HG03139 (cell line): ENCODE measurements at regions not wholly inside any gene's neighbourhood (a gene's known extent, or its start where the extent isn't known, plus 50 kb on each side); places are given as distances from the start of the nearest gene placed in this dataset.
"Not testable (repeated sequence)": the region's sequence is repeated elsewhere in the genome, so short reads cannot be mapped to it uniquely, and the experiment has no call there.

ENCODE experiments used
- ATAC-seq: cut with Tn5 transposase; IDR thresholded peaks from one replicate; pipeline ENCODE4 v1.9.1; 2021; ENCODE audit not compliant: unreplicated experiment

DNA sequence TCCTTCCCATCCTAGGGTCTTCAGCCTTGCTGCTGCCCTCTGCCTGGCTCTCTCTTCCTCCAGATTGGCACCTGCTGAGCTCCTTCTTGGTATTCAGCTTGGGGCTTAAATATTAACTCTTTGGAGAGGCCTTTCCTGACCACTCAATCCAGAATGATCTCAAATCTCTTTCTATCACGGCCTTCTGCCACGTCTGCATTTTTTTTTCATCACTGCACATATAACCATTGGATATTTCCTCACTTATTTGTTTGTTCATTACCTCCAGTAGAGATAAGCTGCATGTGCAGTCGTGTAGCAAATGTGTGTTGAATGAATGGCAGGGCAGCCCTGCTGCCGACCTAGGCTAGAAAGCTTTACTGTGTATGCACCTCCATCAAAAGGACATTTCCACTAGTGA, 51.6 kb upstream of the MPP7 start:
- ATAC-seq = no peak

DNA sequence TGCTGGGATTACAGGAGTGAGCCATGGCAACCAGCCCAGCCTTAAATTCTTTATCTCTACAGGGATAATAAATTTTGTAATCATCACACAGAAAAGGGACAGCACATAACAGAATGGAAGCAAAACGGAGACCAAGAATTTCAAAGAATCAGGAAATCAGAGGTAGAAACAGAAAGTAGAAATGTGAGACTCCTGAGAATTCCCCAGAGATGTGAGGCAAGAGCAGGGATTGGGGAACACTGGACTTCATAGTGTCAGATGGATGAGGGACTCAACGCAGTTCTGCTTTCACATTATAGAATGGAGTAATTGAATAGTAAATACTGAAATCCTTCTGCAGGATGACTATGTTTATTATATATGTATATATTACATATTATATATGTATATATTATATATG, 52.5 kb upstream of the MPP7 start:
- no peak for ATAC-seq

- ATAC-seq = no peak
These were observed 56.5 kb upstream of the MPP7 start for GRCh38 chr10:28359334-28359733.

DNA sequence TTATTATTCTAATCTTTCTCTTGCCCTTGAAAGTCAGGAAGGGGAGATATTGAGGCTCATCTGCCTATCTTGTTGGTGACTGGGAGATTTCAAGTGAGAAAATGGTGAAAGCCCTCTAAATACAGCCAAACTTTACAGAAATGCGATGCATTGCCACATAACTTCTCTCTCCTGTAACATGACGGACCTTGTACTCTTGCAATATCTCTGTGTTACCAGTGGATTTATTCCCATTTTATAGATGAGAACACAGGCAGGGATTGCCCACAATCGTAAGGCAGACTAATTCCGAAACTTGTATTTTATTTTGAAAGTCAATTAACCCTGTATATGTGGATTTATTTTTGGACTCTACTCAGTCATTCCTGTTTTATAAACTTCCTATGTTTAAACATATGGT, 57.3 kb upstream of the MPP7 start:
- ATAC-seq = no peak

DNA sequence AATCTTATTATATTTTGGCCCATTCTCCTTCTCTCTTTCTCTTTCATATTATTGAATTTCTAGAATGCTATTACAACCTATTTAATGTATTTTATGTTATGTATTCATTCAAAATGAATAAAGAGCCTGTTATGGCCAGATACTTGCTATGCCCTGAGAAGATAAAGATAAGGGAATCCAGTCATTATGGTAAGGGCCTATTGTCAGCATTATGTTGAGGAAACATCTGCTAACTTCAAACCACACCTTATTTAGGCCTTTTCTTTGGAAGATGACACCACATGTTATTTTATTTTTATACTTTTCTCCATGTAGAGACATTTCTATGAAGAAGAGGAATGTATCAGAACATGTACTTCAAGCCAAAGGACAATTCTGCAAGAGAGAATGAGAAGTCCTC, 60.5 kb upstream of the MPP7 start:
- no peak for ATAC-seq

DNA sequence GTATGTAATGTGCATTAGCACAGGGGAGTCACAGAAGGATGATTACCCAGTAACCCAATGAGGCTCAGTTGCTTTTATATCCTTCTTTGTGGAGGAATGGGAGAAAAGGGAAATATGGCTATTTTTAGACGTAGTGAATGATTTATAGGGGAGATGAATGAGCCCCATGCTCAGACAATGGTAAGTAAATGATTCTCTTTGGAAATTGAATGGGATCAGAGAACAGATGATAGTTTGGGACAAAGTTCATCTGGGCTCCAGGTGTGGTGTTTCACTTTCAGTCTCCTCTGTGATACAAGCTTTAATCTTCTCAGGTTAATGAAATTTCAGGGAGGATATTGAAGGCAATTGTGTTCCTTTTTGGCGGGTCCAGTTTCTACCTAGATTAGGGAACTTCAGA, 63.0 kb upstream of the MPP7 start:
- no peak for ATAC-seq

DNA sequence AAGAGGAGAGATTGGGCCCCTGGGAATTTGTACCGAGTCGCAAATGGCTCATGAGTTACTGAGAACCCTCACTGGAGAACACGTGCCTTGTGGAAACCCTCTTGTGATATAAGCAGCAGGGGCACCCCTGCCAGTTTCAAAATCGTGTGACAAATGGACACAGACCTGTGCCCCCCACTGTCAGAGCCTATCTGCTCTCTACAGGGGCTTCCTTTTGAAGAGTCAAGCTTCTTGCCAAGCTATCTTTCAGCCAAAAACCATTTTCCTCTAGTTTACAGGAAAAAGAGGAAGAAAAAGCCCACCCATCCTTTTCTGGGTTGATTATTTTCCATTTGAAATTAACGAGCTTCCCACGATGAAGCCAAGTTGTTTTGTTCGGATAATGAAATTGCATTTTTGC, 64.1 kb upstream of the MPP7 start:
- ATAC-seq = no peak

GRCh38 chr10:28367413-28367812, 64.5 kb upstream of the MPP7 start:
- ATAC-seq = no peak

- ATAC-seq = peak; percentile 97
These were observed 65.1 kb upstream of the MPP7 start for GRCh38 chr10:28367929-28368484.

DNA sequence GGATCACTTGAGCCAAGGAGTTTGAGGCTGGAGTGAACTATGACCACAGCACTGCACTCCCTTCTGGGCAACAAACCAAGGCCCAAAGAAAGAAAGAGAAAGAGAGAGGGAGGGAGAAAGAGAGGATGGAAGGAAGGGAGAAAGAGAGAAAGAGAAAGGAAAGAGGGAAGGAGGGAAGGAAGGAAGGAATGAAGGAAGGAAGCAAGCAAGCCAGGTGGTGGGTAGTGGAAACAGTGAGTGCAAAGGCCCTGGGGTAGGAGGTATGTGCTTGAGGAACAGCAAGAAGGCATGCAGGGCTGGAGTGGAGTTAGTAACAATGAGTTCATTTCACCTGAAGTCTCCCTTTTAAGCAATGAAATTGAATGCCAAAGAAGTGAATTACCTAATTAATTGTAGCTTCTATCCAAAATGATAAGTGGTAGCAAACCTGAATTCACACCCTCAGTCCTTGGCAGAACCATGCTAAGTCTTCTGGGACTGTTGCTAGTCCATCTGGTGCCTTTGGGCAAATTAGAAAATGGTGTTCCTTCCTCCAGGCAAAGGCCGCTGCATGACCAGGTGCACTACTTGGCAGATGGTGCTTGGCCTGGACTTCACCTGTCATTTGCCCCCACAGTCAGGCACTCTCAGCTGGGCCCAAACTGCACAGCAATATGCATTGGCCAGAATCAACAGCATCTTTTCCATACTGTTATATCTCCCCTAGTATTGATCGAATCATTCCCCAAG, 67.4 kb upstream of the MPP7 start:
- no peak for ATAC-seq

- ATAC-seq = not testable (repeated sequence)
These were observed 68.8 kb upstream of the MPP7 start for GRCh38 chr10:28371638-28372037.

- ATAC-seq = no peak
These were observed 71.2 kb upstream of the MPP7 start for GRCh38 chr10:28374036-28374435.

- no peak for ATAC-seq
These were observed 72.8 kb upstream of the MPP7 start for GRCh38 chr10:28375399-28376354.

DNA sequence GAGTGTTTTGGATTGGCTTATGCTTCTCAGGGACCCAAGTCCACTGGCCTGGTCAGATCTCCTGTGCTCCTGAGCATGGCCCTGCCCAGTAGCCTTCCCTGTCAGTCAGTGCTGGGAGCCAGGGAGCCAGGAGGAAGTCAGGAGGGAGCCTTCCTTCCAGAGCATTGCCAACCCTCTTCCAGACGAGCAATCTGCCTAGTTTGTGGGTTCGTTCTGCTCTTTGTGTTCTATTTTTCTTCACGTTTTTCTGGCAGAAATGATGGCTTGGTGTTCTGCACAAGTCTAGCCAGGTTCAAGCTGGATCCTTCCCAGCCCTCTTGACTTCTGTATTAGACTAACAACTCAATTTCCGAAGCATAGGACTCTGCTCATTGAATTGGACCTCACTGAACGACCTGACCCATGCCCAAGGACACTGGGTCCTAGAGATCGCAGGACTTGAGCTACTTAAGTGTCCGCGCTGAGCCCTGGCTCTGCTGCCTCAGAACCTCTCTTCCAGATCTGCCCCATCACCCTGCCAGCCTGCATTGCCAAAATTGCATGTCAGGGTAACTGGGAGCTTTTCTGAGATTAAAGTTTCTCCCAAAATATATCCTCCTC, 76.2 kb upstream of the MPP7 start:
- no peak for ATAC-seq

GRCh38 chr10:28381466-28381865, 78.6 kb upstream of the MPP7 start:
- no peak for ATAC-seq

- ATAC-seq = peak; percentile 90
These were observed 79.1 kb upstream of the MPP7 start for GRCh38 chr10:28381903-28382347.

GRCh38 chr10:28382525-28383269, 79.8 kb upstream of the MPP7 start:
- ATAC-seq = no peak

DNA sequence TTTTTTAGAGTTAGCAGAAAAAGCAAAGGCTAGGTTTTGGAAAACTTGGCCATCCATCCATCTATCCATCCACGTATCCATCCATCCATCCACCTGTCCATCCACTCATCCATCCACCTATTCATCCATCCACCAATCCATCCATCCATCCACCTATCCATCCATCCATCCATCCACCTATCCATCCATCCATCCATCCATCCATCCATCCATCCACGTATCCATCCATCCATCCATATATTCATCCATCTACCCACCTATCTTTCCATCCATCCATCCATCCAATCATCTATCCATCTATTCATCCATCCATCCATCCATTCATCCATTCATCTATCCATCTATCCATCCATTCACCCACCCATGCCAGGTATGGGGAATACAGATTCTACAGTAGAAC, 81.7 kb upstream of the MPP7 start:
- ATAC-seq = no peak

- no peak for ATAC-seq
These were observed 83.1 kb upstream of the MPP7 start for GRCh38 chr10:28385748-28386502.

- ATAC-seq = no peak
These were observed 83.6 kb upstream of the MPP7 start for GRCh38 chr10:28386503-28386868.
